UCSD-AML1 (cell line): ENCODE measurements at regions not wholly inside any gene's neighbourhood (a gene's known extent, or its start where the extent isn't known, plus 50 kb on each side); places are given as distances from the start of the nearest gene placed in this dataset.
"Not testable (repeated sequence)": the region's sequence is repeated elsewhere in the genome, so short reads cannot be mapped to it uniquely, and the experiment has no call there.

Source experiments
- DNase-seq: peaks from one replicate; lab custom pipeline; 2025; ENCODE audit not compliant: unreplicated experiment; lab: John Stamatoyannopoulos, UW

DNA sequence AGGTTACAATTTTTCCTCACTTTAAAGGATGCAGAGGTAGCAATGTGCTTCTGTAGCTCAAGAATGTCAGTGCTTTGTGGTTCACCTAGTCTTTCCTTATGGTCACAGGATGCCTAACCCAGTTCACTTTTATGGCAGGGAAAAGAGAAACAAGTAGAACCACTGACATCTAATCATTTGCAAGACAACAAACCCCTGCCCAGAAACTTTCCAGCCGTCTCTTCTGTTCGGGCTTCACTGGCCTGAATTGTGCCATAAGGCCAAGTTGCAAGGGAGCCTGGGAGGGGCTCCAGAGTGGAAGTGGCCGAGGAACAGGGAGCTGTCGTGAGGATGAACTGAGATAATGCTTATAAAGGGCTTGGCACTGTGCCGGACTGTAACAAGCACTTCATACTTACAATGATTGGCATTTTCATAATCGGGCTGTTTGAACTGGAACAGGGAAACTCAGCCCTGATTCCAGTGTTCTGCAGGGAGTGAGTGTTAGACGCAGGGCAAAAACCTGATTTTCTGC lies 212.6 kb downstream of the BCAS1 start:
- no peak for DNase-seq

GRCh38 chr20:53856300-53857295 lies 213.8 kb downstream of the BCAS1 start:
- no peak for DNase-seq

DNA sequence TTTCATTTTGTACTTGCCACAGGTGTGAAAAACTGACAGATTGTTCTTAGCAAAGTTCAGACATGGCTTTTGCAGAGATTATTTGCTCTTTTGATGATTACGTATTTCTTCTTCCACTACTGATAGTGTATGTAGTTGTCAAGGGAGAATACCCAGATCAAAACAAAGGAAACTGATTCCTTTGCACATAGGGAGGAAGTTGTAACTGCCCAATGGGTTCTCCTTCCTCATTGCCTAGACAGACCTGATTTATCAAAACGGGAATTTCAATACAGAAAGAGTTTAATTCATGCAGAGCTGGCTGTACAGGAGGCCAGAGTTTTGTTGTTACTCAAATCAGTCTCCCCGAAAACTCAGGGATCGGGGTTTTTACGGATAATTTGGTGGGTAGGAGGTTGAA lies 214.7 kb downstream of the BCAS1 start:
- no peak for DNase-seq

- DNase-seq: not testable (repeated sequence)
These were observed 215.8 kb downstream of the BCAS1 start for GRCh38 chr20:53854609-53854926.

DNA sequence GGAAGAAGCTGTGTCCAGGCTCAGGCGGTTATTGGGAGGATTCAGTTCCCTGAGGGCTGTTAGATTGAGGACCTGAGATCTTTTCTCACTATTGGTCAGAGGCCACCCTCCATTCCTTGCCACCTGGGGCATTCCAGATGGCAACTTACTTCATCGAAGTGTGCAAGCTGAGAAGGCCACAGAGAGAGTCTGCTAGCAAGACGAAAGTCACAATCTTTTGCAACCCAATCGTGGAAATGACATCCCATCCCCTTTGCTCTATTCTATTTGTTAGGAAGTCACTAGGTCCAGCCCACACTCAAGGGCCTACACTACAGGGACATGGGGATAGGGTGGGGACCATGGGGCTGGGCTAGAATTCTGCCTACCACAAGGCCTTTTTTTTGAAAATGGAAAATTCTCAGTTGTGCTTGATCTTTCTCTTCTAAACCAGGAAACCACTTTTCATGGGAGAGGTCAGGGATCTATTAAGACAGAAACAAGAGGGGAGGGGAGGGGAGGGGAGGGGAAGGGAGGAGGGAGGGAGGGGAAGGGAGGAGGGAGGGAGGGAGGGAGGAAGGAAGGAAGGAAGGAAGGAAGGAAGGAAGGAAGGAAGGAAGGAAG lies 217.2 kb downstream of the BCAS1 start:
- DNase-seq: no peak

- no peak for DNase-seq
These were observed 217.7 kb downstream of the BCAS1 start for GRCh38 chr20:53852691-53853090.

DNA sequence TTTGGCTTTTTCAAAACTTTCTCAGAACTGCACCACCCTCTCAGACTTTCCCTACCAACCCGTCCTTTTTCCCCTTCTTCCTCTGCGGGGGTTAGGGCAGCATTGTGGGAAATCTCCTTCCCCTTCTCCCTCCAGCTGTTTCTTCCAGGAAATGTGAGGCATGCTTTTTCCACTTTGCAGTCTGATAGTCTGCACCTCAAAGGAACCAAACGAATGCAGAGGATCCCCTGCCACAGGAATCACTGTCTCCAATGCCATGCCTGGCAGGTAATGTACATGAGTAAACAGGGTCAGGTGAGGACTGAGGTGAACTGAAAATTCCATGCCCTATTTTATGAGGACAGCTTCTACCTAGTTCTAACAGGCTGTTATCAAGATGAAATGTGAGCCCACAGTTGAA lies 218.4 kb downstream of the BCAS1 start:
- DNase-seq: no peak

DNA sequence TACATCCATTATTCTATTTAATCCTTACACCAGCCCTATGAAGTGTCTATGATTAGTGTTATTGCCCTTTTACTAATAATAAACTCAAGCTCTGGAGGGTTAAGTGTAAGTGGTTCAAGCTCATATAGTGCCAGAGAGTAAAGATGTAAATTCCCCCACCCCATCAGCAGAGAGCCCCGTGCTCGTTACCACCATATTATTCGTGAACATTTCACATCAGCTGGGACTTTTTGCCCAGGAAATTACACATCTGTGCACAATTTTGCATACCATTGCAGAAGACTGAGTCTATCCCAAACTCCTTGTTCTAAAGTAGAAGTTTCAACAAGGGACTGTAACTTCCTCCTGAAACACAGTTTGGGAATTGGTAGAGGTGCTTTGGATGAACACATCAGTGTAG lies 220.1 kb downstream of the BCAS1 start:
- DNase-seq: no peak

GRCh38 chr20:53849471-53850059 lies 220.8 kb downstream of the BCAS1 start:
- DNase-seq: no peak

DNA sequence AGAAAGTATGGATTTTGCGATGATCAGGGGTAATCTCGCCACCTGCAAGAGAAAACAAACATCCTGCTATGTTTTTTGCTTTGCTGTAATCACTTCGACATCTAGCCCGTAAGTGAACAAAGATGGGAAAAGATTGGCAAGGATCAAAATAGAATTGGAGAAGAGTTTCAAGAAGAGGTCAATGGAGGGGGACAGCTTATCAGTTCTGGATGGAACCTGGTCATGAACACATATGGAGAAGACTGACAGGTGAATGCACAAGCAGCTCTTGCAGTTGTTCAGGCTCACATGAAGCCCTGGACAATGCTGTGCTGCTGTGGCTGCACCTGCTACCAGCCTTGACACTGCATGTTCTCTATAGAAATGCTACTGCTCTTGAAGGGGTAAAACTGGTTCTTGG lies 222.1 kb downstream of the BCAS1 start:
- no peak for DNase-seq

DNA sequence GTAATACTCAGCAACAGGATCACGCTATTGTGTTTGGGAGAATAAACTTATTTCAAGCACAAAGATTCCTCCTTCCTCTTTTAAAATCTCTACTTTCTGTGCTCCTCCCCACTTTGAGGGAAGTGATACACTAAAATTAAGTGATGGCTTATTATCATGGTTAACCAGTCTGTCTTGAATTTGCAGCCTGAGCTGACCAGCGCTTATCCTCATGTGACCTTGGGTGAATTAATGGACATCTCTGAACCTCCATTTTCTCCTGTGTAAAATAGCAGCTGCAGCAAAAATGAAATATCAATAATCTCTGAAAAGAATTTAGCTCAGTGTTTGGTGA lies 222.6 kb downstream of the BCAS1 start:
- no peak for DNase-seq

- no peak for DNase-seq
These were observed 223.1 kb downstream of the BCAS1 start for GRCh38 chr20:53847139-53847836.

DNA sequence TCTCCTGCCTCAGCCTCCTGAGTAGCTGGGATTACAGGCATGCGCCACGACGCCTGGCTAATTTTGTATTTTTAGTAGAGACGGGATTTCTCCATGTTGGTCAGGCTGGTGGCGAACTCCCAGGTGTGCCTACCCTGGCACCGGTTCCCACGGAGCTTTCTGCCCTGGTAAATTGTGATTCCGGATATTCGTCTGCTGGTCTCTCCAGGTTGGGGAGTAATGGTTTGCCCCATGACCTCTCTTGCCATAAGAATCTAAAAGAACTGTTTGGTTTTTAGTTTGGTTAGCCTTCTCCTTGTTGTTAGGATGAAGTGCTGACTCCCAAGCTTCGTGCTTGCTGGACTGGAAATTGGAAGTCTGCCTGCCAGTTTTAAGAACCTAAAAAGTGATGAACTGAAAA lies 223.8 kb downstream of the BCAS1 start:
- DNase-seq: no peak

DNA sequence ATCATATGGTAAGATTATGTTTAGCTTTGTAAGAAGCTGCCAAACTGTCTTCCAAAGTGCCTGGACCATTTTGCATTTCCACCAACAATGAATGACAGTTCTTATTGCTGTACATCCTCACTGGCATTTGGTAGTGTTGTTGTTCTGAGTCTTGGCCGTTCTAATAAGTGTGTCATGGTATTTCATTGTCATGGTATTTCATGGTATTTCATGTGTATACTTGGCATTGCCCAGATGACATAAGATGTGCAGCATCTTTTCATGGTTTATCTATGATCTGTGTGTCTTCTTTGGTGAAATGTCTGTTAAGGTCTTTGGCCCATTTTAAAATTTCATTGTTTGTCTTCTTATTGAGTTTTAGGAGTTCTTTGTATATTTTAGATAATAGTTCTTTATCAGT lies 224.4 kb downstream of the BCAS1 start:
- DNase-seq: no peak

GRCh38 chr20:53844259-53844658 lies 226.1 kb downstream of the BCAS1 start:
- DNase-seq: no peak

GRCh38 chr20:53843645-53844044 lies 226.7 kb downstream of the BCAS1 start:
- no peak for DNase-seq

- no peak for DNase-seq
These were observed 227.9 kb downstream of the BCAS1 start for GRCh38 chr20:53842301-53843099.

GRCh38 chr20:53841741-53842140 lies 228.7 kb downstream of the BCAS1 start:
- DNase-seq: no peak

DNA sequence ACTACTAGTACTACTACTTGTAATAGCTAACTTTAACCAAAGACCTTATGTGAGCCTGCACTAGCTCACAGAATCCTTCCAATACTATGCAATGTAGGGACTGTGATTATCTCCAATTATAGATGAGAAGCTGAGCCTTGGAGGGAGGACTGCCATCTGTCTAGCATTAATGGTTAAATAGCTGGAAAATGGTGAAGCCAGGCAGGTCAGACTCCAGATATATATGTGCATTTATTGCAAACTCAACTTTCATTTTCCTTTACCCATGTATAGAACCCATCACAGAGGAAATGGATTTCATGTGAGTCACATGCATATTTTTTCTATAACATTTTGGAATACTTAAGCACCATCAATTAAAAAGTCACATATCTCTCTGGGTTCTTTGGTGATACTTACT lies 229.9 kb downstream of the BCAS1 start:
- no peak for DNase-seq

DNA sequence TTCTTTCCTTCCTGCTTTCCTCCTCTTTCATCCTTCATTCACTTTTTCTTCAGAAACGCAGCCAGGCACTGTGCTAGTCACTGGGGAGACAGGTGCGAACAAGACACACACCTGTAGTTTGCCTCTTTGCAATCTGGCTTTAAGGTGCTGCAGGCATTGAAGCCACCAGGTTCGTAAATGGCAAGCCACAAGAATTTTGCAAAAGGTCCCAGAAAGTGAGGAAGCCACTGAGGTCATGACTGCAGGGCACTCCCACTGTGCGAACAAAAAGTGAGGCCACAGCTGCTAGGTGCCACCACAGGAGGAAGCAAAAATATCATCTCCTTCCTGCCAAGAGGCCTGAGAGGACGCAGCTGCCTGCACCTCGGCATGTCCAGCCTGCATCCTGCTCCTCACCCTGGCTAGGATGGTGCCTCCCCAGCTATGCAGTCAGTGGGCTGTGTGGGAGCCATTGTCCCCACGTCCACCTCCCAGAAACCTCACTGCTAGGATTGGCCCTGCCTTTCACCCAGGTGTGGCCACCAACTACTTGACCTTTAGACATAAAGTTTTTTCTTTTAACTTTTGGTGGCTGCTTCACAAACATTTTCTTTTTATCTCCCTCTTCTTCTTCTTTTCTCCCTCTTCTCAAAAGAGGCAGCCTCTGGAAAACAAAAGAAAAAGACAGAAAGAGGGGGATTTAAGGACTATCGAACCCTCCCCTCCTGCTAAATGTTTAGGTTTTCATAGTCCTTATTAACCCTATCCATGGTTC lies 230.8 kb downstream of the BCAS1 start:
- peak; percentile 74 for DNase-seq
